Esophagus squamous epithelium (tissue), 4 donors: ENCODE measurements at regions not wholly inside any gene's neighbourhood (a gene's known extent, or its start where the extent isn't known, plus 50 kb on each side); places are given as distances from the start of the nearest gene placed in this dataset.

ENCODE experiments used
- CTCF ChIP-seq, 6 experiments: fragments of 450-650 bp in 4 of 6; fragments of 200-600 bp in 2 of 6; sonication (generic) in 2 of 6; IDR thresholded peaks; one replicate each; pipeline ENCODE4 v1.5.1; 2016 to 2019; ENCODE audit warnings: antibody characterized with exemption in 6 of 6, mild to moderate bottlenecking in 4 of 6, moderate library complexity in 4 of 6
- POLR2A ChIP-seq, 4 donors: fragments of 450-650 bp; IDR thresholded peaks; one replicate each; pipeline ENCODE4 v1.6.1; 2017; ENCODE audit warnings: antibody characterized with exemption in 4 of 4, mild to moderate bottlenecking in 4 of 4, moderate library complexity in 3 of 4

- TF ChIP-seq CTCF (IDR thresholded peaks at IDR 0.05) (no peak), POLR2A (IDR thresholded peaks at IDR 0.05) (no peak)
Observed at GRCh38 chr9:14981291-14981950, 71.2 kb upstream of the FREM1 start.
